Vagina (tissue), 2 donors: ENCODE measurements at regions not wholly inside any gene's neighbourhood (a gene's known extent, or its start where the extent isn't known, plus 50 kb on each side); places are given as distances from the start of the nearest gene placed in this dataset.

Experiments
- DNase-seq, 2 donors: peaks; one replicate each; pipeline ENCODE4 v3.0.0-alpha.2; 2017; ENCODE audit errors: extremely low spot score in 2 of 2
- H3K27ac ChIP-seq: fragments of 200-600 bp; sonication (generic); one replicate; pipeline ENCODE4 v1.5.1; 2019
- H3K27me3 ChIP-seq: fragments of 200-600 bp; sonication (generic); one replicate; pipeline ENCODE4 v1.5.1; 2019
- H3K36me3 ChIP-seq, 2 donors: fragments of 200-600 bp; sonication (generic); one replicate each; pipeline ENCODE4 v1.5.1; 2017 to 2019
- H3K4me1 ChIP-seq: fragments of 200-600 bp; sonication (generic); one replicate; pipeline ENCODE4 v1.5.1; 2019
- H3K4me3 ChIP-seq, 2 donors: fragments of 200-600 bp; sonication (generic); 1 replicate in 1 of 2; 2 replicates in 1 of 2; pipeline ENCODE4 v1.5.1; 2016 to 2019
- H3K9me3 ChIP-seq: fragments of 200-600 bp; sonication (generic); one replicate; pipeline ENCODE4 v1.5.1; 2019
- CTCF ChIP-seq, 3 experiments: fragments of 450-650 bp in 2 of 3; fragments of 200-600 bp in 1 of 3; sonication (generic) in 1 of 3; IDR thresholded peaks; one replicate each; pipeline ENCODE4 v1.5.1; 2017 to 2019; ENCODE audit warnings: antibody characterized with exemption in 3 of 3, mild to moderate bottlenecking in 2 of 3, moderate library complexity in 2 of 3
- POLR2A ChIP-seq, 2 donors: fragments of 450-650 bp; IDR thresholded peaks; one replicate each; pipeline ENCODE4 v1.6.1; 2017; ENCODE audit warnings: antibody characterized with exemption in 2 of 2, mild to moderate bottlenecking in 2 of 2, moderate library complexity in 2 of 2
- POLR2AphosphoS5 ChIP-seq, 2 donors: sonication (generic); formaldehyde crosslinking; IDR thresholded peaks; one replicate each; pipeline ENCODE4 v1.9.0; 2017; ENCODE audit warnings: antibody characterized with exemption in 2 of 2, mild to moderate bottlenecking in 2 of 2, low read depth in 1 of 2; ENCODE audit not compliant: insufficient read depth in 1 of 2
- intact Hi-C: fragments of 100-400 bp; cut with DNase I; formaldehyde crosslinking; loops from one replicate; pipeline ENCODE4 v1.15.1; 2023

- intact Hi-C loops = no loop called here
- H3K27me3 ChIP-seq = no peaks in the 10 kb centered on the region
- TF ChIP-seq CTCF (IDR thresholded peaks at IDR 0.05) (no peak), POLR2AphosphoS5 (IDR thresholded peaks at IDR 0.05; ENCODE audit: insufficient read depth in 1 of 2, low read depth in 1 of 2) (no peak), POLR2A (IDR thresholded peaks at IDR 0.05) (no peak)
Measured at GRCh38 chr3:34868935-34869334, 770.4 kb upstream of the ARPP21 start.

GRCh38 chr3:34869696-34870095 lies 769.6 kb upstream of the ARPP21 start:
- H3K36me3 ChIP-seq = no peaks in the 10 kb centered on the region
- H3K9me3 ChIP-seq = no peaks in the 10 kb centered on the region
- H3K4me1 ChIP-seq = no peaks in the 10 kb centered on the region
- no peak for TF ChIP-seq POLR2AphosphoS5 (IDR thresholded peaks at IDR 0.05; ENCODE audit: insufficient read depth in 1 of 2, low read depth in 1 of 2)
- no peak for TF ChIP-seq CTCF (IDR thresholded peaks at IDR 0.05)
- TF ChIP-seq POLR2A (IDR thresholded peaks at IDR 0.05) = no peak
- intact Hi-C loops = no loop called here
- no peak overlapping the region for H3K4me3 ChIP-seq
- no peak overlapping the region for H3K27ac ChIP-seq
- DNase-seq = no peak
- H3K27me3 ChIP-seq = no peaks in the 10 kb centered on the region

More at GRCh38 chr3:34868935-34869334, 770.4 kb upstream of the ARPP21 start:
- H3K4me1 ChIP-seq = no peaks in the 10 kb centered on the region
- no peak for DNase-seq
- H3K9me3 ChIP-seq = no peaks in the 10 kb centered on the region
- no peaks in the 10 kb centered on the region for H3K36me3 ChIP-seq
- H3K27ac ChIP-seq = no peak overlapping the region
- no peak overlapping the region for H3K4me3 ChIP-seq

- Histone ChIP-seq H3K36me3 (no peaks in the 10 kb centered on the region), H3K4me3 (no peak overlapping the region), H3K4me1 (no peaks in the 10 kb centered on the region), H3K27me3 (no peaks in the 10 kb centered on the region), H3K27ac (no peak overlapping the region), H3K9me3 (no peaks in the 10 kb centered on the region)
- intact Hi-C loops = no loop called here
- TF ChIP-seq CTCF (IDR thresholded peaks at IDR 0.05) (no peak), POLR2AphosphoS5 (IDR thresholded peaks at IDR 0.05; ENCODE audit: insufficient read depth in 1 of 2, low read depth in 1 of 2) (no peak), POLR2A (IDR thresholded peaks at IDR 0.05) (no peak)
- DNase-seq = no peak
Measured at GRCh38 chr3:34872406-34872805, 766.9 kb upstream of the ARPP21 start.

GRCh38 chr3:34876997-34877396 lies 762.3 kb upstream of the ARPP21 start:
- H3K4me3 ChIP-seq = no peak overlapping the region
- no peaks in the 10 kb centered on the region for H3K9me3 ChIP-seq
- no peaks in the 10 kb centered on the region for H3K27me3 ChIP-seq
- DNase-seq = no peak
- no peak for TF ChIP-seq POLR2A (IDR thresholded peaks at IDR 0.05)
- TF ChIP-seq POLR2AphosphoS5 (IDR thresholded peaks at IDR 0.05; ENCODE audit: insufficient read depth in 1 of 2, low read depth in 1 of 2) = no peak
- no peak for TF ChIP-seq CTCF (IDR thresholded peaks at IDR 0.05)
- intact Hi-C loops = no loop called here
- H3K36me3 ChIP-seq = no peaks in the 10 kb centered on the region
- H3K4me1 ChIP-seq = no peaks in the 10 kb centered on the region
- H3K27ac ChIP-seq = no peak overlapping the region

GRCh38 chr3:34878488-34878887 lies 760.8 kb upstream of the ARPP21 start:
- Histone ChIP-seq H3K4me1 (no peaks in the 10 kb centered on the region), H3K36me3 (no peaks in the 10 kb centered on the region), H3K27me3 (no peaks in the 10 kb centered on the region), H3K4me3 (no peak overlapping the region), H3K27ac (no peak overlapping the region), H3K9me3 (no peaks in the 10 kb centered on the region)
- DNase-seq = no peak
- TF ChIP-seq POLR2A (IDR thresholded peaks at IDR 0.05) (no peak), CTCF (IDR thresholded peaks at IDR 0.05) (no peak), POLR2AphosphoS5 (IDR thresholded peaks at IDR 0.05; ENCODE audit: insufficient read depth in 1 of 2, low read depth in 1 of 2) (no peak)
- intact Hi-C loops = no loop called here
